ENCODE measurements at regions not wholly inside any gene's neighbourhood (a gene's known extent, or its start where the extent isn't known, plus 50 kb on each side); places are given as distances from the start of the nearest gene placed in this dataset.

DNA sequence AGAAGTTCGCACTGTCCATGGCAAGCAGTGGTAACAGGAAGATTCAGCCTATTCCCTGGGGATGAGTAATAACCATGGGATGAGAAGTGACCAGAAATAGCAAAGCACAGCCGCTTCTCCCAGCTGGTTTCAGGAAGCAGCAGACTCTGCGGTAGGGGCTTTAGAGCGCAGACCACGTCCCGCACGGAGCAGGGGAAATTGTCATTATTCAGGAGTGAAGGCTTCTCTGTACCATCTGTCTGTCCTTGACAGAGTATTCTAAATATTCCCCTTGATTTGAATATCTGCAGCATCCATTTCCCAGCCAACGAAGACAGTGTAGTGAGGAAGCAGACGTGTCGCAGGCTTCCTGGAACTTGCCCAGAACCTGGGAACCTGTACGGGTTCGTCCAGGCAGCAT is 159.6 kb downstream of the NXNL2 start:
- H3K4me2 ChIP-seq (ENCODE audit: insufficient read depth, low read length, poor library complexity, severe bottlenecking) = no peak overlapping the region
- H3K27me3 ChIP-seq (ENCODE audit: control insufficient read depth in 3 of 3, insufficient read depth in 3 of 3, low read depth in 1 of 3, low read length in 3 of 3) = peaks cover 0 to 13% (median 0%) of the 10 kb centered on the region in 3 experiments
- no peak overlapping the region for H3K9ac ChIP-seq (ENCODE audit: low read depth, low read length, poor library complexity)
- no peaks in the 10 kb centered on the region for H3K79me1 ChIP-seq (ENCODE audit: low read depth, low read length)
- no peak overlapping the region for H3K4ac ChIP-seq (ENCODE audit: low read length)
- no peak overlapping the region for H3K23ac ChIP-seq (ENCODE audit: low read depth, low read length, poor library complexity)
- H2BK120ac ChIP-seq (ENCODE audit: low read depth, low read length) = no peak overlapping the region
- H2BK15ac ChIP-seq (ENCODE audit: low read length) = no peak overlapping the region
- no peak overlapping the region for H2BK12ac ChIP-seq (ENCODE audit: low read length)
- no peak for DNase-seq (ENCODE audit: low spot score)
- no peak overlapping the region for H4K8ac ChIP-seq (ENCODE audit: low read depth, low read length)
- no peak overlapping the region for H2BK5ac ChIP-seq (ENCODE audit: low read length)
- no peak overlapping the region for H4K91ac ChIP-seq (ENCODE audit: low read depth, low read length, poor library complexity)
- peaks cover 0 to 2% of the 10 kb centered on the region in 2 donors for H3K36me3 ChIP-seq (replicated peaks in 1 of 2; ENCODE audit: control insufficient read depth in 2 of 2, insufficient read depth in 2 of 2, low read length in 2 of 2)
- H2AFZ ChIP-seq (ENCODE audit: low read length) = no peak overlapping the region
- no peak overlapping the region for H3K14ac ChIP-seq (ENCODE audit: low read length)
- H3K18ac ChIP-seq (ENCODE audit: low read length) = no peak overlapping the region
- H3K4me3 ChIP-seq (ENCODE audit: low read length in 2 of 2) = no peak overlapping the region
- no peaks in the 10 kb centered on the region for H3K4me1 ChIP-seq (ENCODE audit: control insufficient read depth in 2 of 2, insufficient read depth in 1 of 2, low read depth in 1 of 2, low read length in 2 of 2)
- no peak overlapping the region for H2AK5ac ChIP-seq (ENCODE audit: low read depth, low read length)
- no CpG with 5 or more reads among the region's 12 CpGs for WGBS, 2 donors (ENCODE audit: extremely low coverage in 2 of 2, insufficient read length in 2 of 2, insufficient replicate concordance in 1 of 2)
- peaks cover 9 to 12% of the 10 kb centered on the region in 2 donors for H3K9me3 ChIP-seq (replicated peaks in 1 of 2; ENCODE audit: control insufficient read depth in 2 of 2, insufficient read depth in 1 of 2, low read depth in 1 of 2, low read length in 2 of 2)
- H3K27ac ChIP-seq (replicated peaks; ENCODE audit: low read length) = no peak overlapping the region

DNA sequence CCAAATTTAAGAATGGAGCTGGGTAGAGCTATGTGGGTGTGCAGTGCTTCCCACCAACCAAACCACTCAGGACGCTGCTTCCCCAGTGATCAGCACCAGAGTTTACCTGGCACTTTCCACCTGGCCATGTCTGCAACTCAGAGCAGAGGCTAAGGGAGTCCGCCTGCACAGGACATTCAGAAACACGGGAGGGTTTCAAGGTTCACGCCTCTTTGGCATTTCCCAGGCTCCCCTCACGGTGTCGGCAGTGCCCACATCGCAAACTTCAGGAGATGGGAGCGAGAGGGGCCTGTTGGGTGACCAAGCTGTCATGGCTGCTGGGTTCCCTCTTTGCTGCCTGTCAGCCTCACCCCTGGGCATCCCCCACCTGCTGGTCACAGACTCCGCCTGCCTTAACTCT is 161.5 kb downstream of the NXNL2 start:
- no peak overlapping the region for H2BK12ac ChIP-seq (ENCODE audit: low read length)

DNA sequence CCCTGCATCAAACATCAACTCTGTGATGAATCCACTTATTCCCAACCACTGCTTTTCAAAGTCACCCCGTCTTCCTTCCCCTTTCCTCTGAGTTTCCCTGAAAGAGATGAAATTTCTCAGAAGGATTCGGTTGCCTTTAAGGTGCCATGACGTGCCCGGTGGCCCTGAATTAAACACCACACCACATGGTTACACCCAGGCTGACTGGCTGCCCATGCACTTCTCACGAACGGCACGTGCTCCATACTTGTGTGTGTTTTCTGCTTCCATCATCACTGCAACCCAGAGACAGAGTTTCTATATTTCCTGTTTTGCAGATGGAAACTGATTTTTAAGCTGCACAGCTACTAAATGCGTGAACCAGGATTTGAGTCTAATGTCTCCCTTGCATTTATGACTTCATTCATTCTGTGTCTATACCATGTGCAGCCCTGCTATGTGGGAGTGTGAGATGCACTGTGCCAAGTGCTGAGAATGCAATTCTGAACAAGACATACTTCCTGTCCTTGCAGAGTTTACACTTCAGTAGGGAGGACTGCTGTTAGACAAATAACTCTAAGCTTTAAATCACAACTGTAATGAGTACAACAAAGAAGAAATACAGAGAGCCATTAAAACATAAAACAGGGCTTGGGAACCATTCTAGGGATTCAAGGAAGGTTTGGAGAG is 162.9 kb downstream of the NXNL2 start:
- Histone ChIP-seq H3K14ac (ENCODE audit: low read length) (no peak overlapping the region), H3K4ac (ENCODE audit: low read length) (no peak overlapping the region), H2BK12ac (ENCODE audit: low read length) (no peak overlapping the region), H3K4me3 (ENCODE audit: low read length in 2 of 2) (no peak overlapping the region), H3K18ac (ENCODE audit: low read length) (no peak overlapping the region), H2AK5ac (ENCODE audit: low read depth, low read length) (no peak overlapping the region), H3K27me3 (ENCODE audit: control insufficient read depth in 3 of 3, insufficient read depth in 3 of 3, low read depth in 1 of 3, low read length in 3 of 3) (peaks cover 0 to 36% (median 0%) of the 10 kb centered on the region in 3 experiments), H3K4me1 (ENCODE audit: control insufficient read depth in 2 of 2, insufficient read depth in 1 of 2, low read depth in 1 of 2, low read length in 2 of 2) (no peaks in the 10 kb centered on the region), H3K27ac (replicated peaks; ENCODE audit: low read length) (no peak overlapping the region), H3K36me3 (replicated peaks in 1 of 2; ENCODE audit: control insufficient read depth in 2 of 2, insufficient read depth in 2 of 2, low read length in 2 of 2) (peaks cover 0 to 2% of the 10 kb centered on the region in 2 donors), H2BK15ac (ENCODE audit: low read length) (no peak overlapping the region), H3K4me2 (ENCODE audit: insufficient read depth, low read length, poor library complexity, severe bottlenecking) (no peak overlapping the region), H4K8ac (ENCODE audit: low read depth, low read length) (no peak overlapping the region), H3K79me1 (ENCODE audit: low read depth, low read length) (no peaks in the 10 kb centered on the region), H4K91ac (ENCODE audit: low read depth, low read length, poor library complexity) (no peak overlapping the region), H3K9me3 (replicated peaks in 1 of 2; ENCODE audit: control insufficient read depth in 2 of 2, insufficient read depth in 1 of 2, low read depth in 1 of 2, low read length in 2 of 2) (peaks cover 9 to 26% of the 10 kb centered on the region in 2 donors), H2BK120ac (ENCODE audit: low read depth, low read length) (no peak overlapping the region), H2BK5ac (ENCODE audit: low read length) (no peak overlapping the region), H2AFZ (ENCODE audit: low read length) (no peak overlapping the region), H3K9ac (ENCODE audit: low read depth, low read length, poor library complexity) (no peak overlapping the region), H3K23ac (ENCODE audit: low read depth, low read length, poor library complexity) (no peak overlapping the region)
- DNase-seq (ENCODE audit: low spot score) = no peak
- WGBS, 2 donors (ENCODE audit: extremely low coverage in 2 of 2, insufficient read length in 2 of 2, insufficient replicate concordance in 1 of 2) = no CpG with 5 or more reads among the region's 8 CpGs

More for the DNA sequence above, 161.5 kb downstream of the NXNL2 start:
- Histone ChIP-seq H4K8ac (ENCODE audit: low read depth, low read length) (no peak overlapping the region), H3K4me2 (ENCODE audit: insufficient read depth, low read length, poor library complexity, severe bottlenecking) (no peak overlapping the region), H2AFZ (ENCODE audit: low read length) (no peak overlapping the region), H4K91ac (ENCODE audit: low read depth, low read length, poor library complexity) (no peak overlapping the region), H3K27me3 (ENCODE audit: control insufficient read depth in 3 of 3, insufficient read depth in 3 of 3, low read depth in 1 of 3, low read length in 3 of 3) (peaks cover 0 to 23% (median 0%) of the 10 kb centered on the region in 3 experiments), H3K14ac (ENCODE audit: low read length) (no peak overlapping the region), H3K18ac (ENCODE audit: low read length) (no peak overlapping the region), H3K9ac (ENCODE audit: low read depth, low read length, poor library complexity) (no peak overlapping the region), H3K4me1 (ENCODE audit: control insufficient read depth in 2 of 2, insufficient read depth in 1 of 2, low read depth in 1 of 2, low read length in 2 of 2) (no peaks in the 10 kb centered on the region), H2BK15ac (ENCODE audit: low read length) (no peak overlapping the region), H2BK5ac (ENCODE audit: low read length) (no peak overlapping the region), H3K27ac (replicated peaks; ENCODE audit: low read length) (no peak overlapping the region), H3K79me1 (ENCODE audit: low read depth, low read length) (no peaks in the 10 kb centered on the region), H3K36me3 (replicated peaks in 1 of 2; ENCODE audit: control insufficient read depth in 2 of 2, insufficient read depth in 2 of 2, low read length in 2 of 2) (peaks cover 0 to 2% of the 10 kb centered on the region in 2 donors), H2AK5ac (ENCODE audit: low read depth, low read length) (no peak overlapping the region), H3K9me3 (replicated peaks in 1 of 2; ENCODE audit: control insufficient read depth in 2 of 2, insufficient read depth in 1 of 2, low read depth in 1 of 2, low read length in 2 of 2) (peaks cover 11 to 21% of the 10 kb centered on the region in 2 donors), H2BK120ac (ENCODE audit: low read depth, low read length) (no peak overlapping the region), H3K4ac (ENCODE audit: low read length) (no peak overlapping the region), H3K23ac (ENCODE audit: low read depth, low read length, poor library complexity) (no peak overlapping the region), H3K4me3 (ENCODE audit: low read length in 2 of 2) (peak overlapping the region in 1 of 2 donors; percentile 27)
- DNase-seq (ENCODE audit: low spot score) = no peak
- no CpG with 5 or more reads among the region's 9 CpGs for WGBS, 2 donors (ENCODE audit: extremely low coverage in 2 of 2, insufficient read length in 2 of 2, insufficient replicate concordance in 1 of 2)

DNA sequence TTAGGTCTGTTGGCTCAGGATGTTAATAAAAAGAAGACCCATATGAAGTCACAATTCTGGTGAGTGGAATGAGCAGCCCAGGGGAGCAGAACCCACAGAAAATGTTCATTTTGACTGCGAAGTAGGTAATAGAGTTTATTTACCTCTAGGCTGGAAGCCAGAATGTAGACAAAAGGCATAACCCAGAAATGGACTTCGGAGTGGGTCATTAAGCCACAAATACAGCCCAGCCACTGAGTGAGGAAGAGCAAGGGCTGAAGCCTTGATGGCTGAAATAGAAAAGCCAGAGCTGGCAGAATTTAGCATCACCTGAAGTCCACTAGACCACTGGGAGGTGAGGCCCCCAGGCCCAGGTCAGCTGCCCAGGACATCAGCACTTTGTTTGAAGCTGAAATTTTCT is 168.0 kb downstream of the NXNL2 start:
- no CpG with 5 or more reads among the region's 2 CpGs for WGBS, 2 donors (ENCODE audit: extremely low coverage in 2 of 2, insufficient read length in 2 of 2, insufficient replicate concordance in 1 of 2)
- Histone ChIP-seq H2BK5ac (ENCODE audit: low read length) (no peak overlapping the region), H3K23ac (ENCODE audit: low read depth, low read length, poor library complexity) (no peak overlapping the region), H3K79me1 (ENCODE audit: low read depth, low read length) (no peaks in the 10 kb centered on the region), H4K91ac (ENCODE audit: low read depth, low read length, poor library complexity) (no peak overlapping the region), H3K9ac (ENCODE audit: low read depth, low read length, poor library complexity) (no peak overlapping the region), H3K36me3 (replicated peaks in 1 of 2; ENCODE audit: control insufficient read depth in 2 of 2, insufficient read depth in 2 of 2, low read length in 2 of 2) (no peaks in the 10 kb centered on the region), H2BK15ac (ENCODE audit: low read length) (no peak overlapping the region), H3K27ac (replicated peaks; ENCODE audit: low read length) (no peak overlapping the region), H3K27me3 (ENCODE audit: control insufficient read depth in 3 of 3, insufficient read depth in 3 of 3, low read depth in 1 of 3, low read length in 3 of 3) (peaks cover 0 to 50% (median 0%) of the 10 kb centered on the region in 3 experiments), H3K9me3 (replicated peaks in 1 of 2; ENCODE audit: control insufficient read depth in 2 of 2, insufficient read depth in 1 of 2, low read depth in 1 of 2, low read length in 2 of 2) (peaks cover 6 to 27% of the 10 kb centered on the region in 2 donors), H3K18ac (ENCODE audit: low read length) (no peak overlapping the region), H2BK120ac (ENCODE audit: low read depth, low read length) (no peak overlapping the region), H3K14ac (ENCODE audit: low read length) (no peak overlapping the region), H3K4me3 (ENCODE audit: low read length in 2 of 2) (no peak overlapping the region), H3K4me1 (ENCODE audit: control insufficient read depth in 2 of 2, insufficient read depth in 1 of 2, low read depth in 1 of 2, low read length in 2 of 2) (peaks cover 4 to 6% of the 10 kb centered on the region in 2 donors), H3K4ac (ENCODE audit: low read length) (no peak overlapping the region), H2AFZ (ENCODE audit: low read length) (no peak overlapping the region), H3K4me2 (ENCODE audit: insufficient read depth, low read length, poor library complexity, severe bottlenecking) (no peak overlapping the region), H2BK12ac (ENCODE audit: low read length) (no peak overlapping the region), H2AK5ac (ENCODE audit: low read depth, low read length) (no peak overlapping the region), H4K8ac (ENCODE audit: low read depth, low read length) (no peak overlapping the region)
- no peak for DNase-seq (ENCODE audit: low spot score)
